Endothelial cell of umbilical vein (primary cell): ENCODE measurements at regions not wholly inside any gene's neighbourhood (a gene's known extent, or its start where the extent isn't known, plus 50 kb on each side); places are given as distances from the start of the nearest gene placed in this dataset.

Experiments
- BruUV-seq: library from RNA; stranded (reverse); fragments of 400-500 nt; replicated peaks from 2 replicates; lab custom pipeline; 2021; lab: Mats Ljungman, UMichigan
- CTCF ChIA-PET: fragments of 300-600, 350-600 bp; sonication (Branson Sonifier 250); formaldehyde crosslinking; loops from one replicate; lab custom pipeline; 2021; ENCODE audit warnings: antibody characterized with exemption, inconsistent platforms; lab: Charles Lee
- POLR2A ChIA-PET: fragments of 300-600, 350-600 bp; sonication (Branson Sonifier 250); formaldehyde crosslinking; loops from one replicate; lab custom pipeline; 2021; ENCODE audit warnings: antibody characterized with exemption, inconsistent platforms; lab: Charles Lee
- DNase-seq: peaks from one replicate; pipeline ENCODE4 v3.0.0-alpha.2; 2011; ENCODE audit warnings: low read depth, low spot score
- FAIRE-seq: peaks from 2 replicates; lab custom pipeline; 2011; peaks lifted over from hg19 to GRCh38; lab: Jason Lieb, UNC
- H2AFZ ChIP-seq: 2 replicates; pipeline ENCODE4 v1.6.0; 2012; ENCODE audit warnings: low read depth, low read length, control low read depth, inconsistent platforms
- H3K27ac ChIP-seq: 2 replicates; pipeline ENCODE4 v1.5.1; 2011; ENCODE audit warnings: low read depth, mild to moderate bottlenecking, control low read depth, low read length, moderate library complexity; ENCODE audit not compliant: insufficient read depth
- H3K27me3 ChIP-seq, 2 experiments: 2 replicates each; pipeline versions ENCODE4 v1.6.0 to v1.6.1; 2011; ENCODE audit warnings: low read length in 2 of 2, mixed read lengths in 1 of 2; ENCODE audit not compliant: control insufficient read depth in 2 of 2, insufficient read depth in 2 of 2
- H3K36me3 ChIP-seq, 2 experiments: 2 replicates in 1 of 2; 3 replicates in 1 of 2; pipeline ENCODE4 v1.5.1; 2011; ENCODE audit warnings: low read length in 2 of 2, mild to moderate bottlenecking in 1 of 2, moderate library complexity in 1 of 2; ENCODE audit not compliant: control insufficient read depth in 2 of 2, insufficient read depth in 2 of 2; ENCODE audit errors: extremely low read depth in 1 of 2
- H3K4me1 ChIP-seq: 3 replicates; pipeline ENCODE4 v1.5.1; 2011; ENCODE audit warnings: mild to moderate bottlenecking, low read length; ENCODE audit not compliant: control insufficient read depth, insufficient read depth; ENCODE audit errors: extremely low read depth
- H3K4me2 ChIP-seq: 2 replicates; pipeline ENCODE4 v1.6.1; 2011; ENCODE audit warnings: low read length, control low read depth, mixed read lengths; ENCODE audit not compliant: insufficient read depth
- H3K4me3 ChIP-seq, 3 experiments: fragments of 200-600 bp in 1 of 3; sonication (generic), shearing (Covaris generic) in 1 of 3; replicated peaks in 1 of 3; 2 replicates each; pipeline ENCODE4 v1.5.1; 2011 to 2016; ENCODE audit warnings: control low read depth in 3 of 3, low read length in 3 of 3, mild to moderate bottlenecking in 2 of 3, inconsistent platforms in 1 of 3, low read depth in 1 of 3, moderate library complexity in 1 of 3; ENCODE audit not compliant: insufficient read depth in 1 of 3
- H3K79me2 ChIP-seq: 2 replicates; pipeline ENCODE4 v1.6.0; 2012; ENCODE audit warnings: low read length, inconsistent platforms; ENCODE audit not compliant: control insufficient read depth, insufficient read depth
- H3K9ac ChIP-seq: replicated peaks from 2 replicates; pipeline ENCODE3; 2011; ENCODE audit warnings: low read length, control low read depth; ENCODE audit not compliant: insufficient read depth; ENCODE audit errors: extremely low read depth
- H3K9me1 ChIP-seq: replicated peaks from 3 replicates; pipeline ENCODE4 v1.6.0; 2011; ENCODE audit warnings: mild to moderate bottlenecking, low read length; ENCODE audit not compliant: control insufficient read depth, insufficient read depth; ENCODE audit errors: extremely low read depth
- H3K9me3 ChIP-seq: replicated peaks from 2 replicates; pipeline ENCODE4 v1.5.1; 2012; ENCODE audit warnings: low read length, inconsistent platforms; ENCODE audit not compliant: control insufficient read depth, insufficient read depth
- H4K20me1 ChIP-seq: replicated peaks from 2 replicates; pipeline ENCODE3; 2011; ENCODE audit warnings: mild to moderate bottlenecking, low read length; ENCODE audit not compliant: control insufficient read depth, insufficient read depth; ENCODE audit errors: extremely low read depth
- CTCF ChIP-seq, 2 donors: IDR thresholded peaks; 1 replicate in 1 of 2; 2 replicates in 1 of 2; pipeline ENCODE4 v1.5.1; 2011; ENCODE audit warnings: low read length in 2 of 2, mild to moderate bottlenecking in 2 of 2, moderate library complexity in 2 of 2, control low read depth in 1 of 2, inconsistent platforms in 1 of 2, low read depth in 1 of 2; ENCODE audit not compliant: insufficient read depth in 1 of 2; ENCODE audit errors: extremely low read depth in 1 of 2
- EZH2 ChIP-seq: IDR thresholded peaks from 2 replicates; pipeline ENCODE4 v1.6.1; 2012; ENCODE audit warnings: borderline replicate concordance, low read depth, mild to moderate bottlenecking, moderate library complexity, low read length, inconsistent platforms; ENCODE audit not compliant: severe bottlenecking
- FOS ChIP-seq: IDR thresholded peaks from 2 replicates; pipeline ENCODE4 v1.6.1; 2011; ENCODE audit warnings: mild to moderate bottlenecking, low read length, moderate library complexity, borderline replicate concordance; ENCODE audit not compliant: insufficient read depth
- GATA2 ChIP-seq: IDR thresholded peaks from 2 replicates; pipeline ENCODE4 v1.7.0; 2011; ENCODE audit warnings: low read depth, mild to moderate bottlenecking, moderate library complexity, mixed read lengths, low read length; ENCODE audit not compliant: insufficient read length, insufficient read depth
- JUN ChIP-seq: IDR thresholded peaks from 2 replicates; pipeline ENCODE4 v1.6.1; 2011; ENCODE audit warnings: borderline replicate concordance, low read depth; ENCODE audit not compliant: insufficient read length, insufficient read depth
- MAX ChIP-seq: IDR thresholded peaks from 2 replicates; pipeline ENCODE4 v1.6.1; 2011; ENCODE audit not compliant: insufficient read depth, insufficient read length
- MYC ChIP-seq: IDR thresholded peaks from one replicate; pipeline ENCODE4 v1.6.1; 2011; ENCODE audit warnings: mild to moderate bottlenecking, low read depth, low read length
- POLR2A ChIP-seq: IDR thresholded peaks from 2 replicates; pipeline ENCODE4 v1.6.1; 2012; ENCODE audit warnings: low read depth, mild to moderate bottlenecking, control low read depth, low read length
- POLR2AphosphoS5 ChIP-seq: IDR thresholded peaks from 2 replicates; pipeline ENCODE4 v1.6.1; 2012; ENCODE audit warnings: low read depth, mild to moderate bottlenecking, control low read depth, low read length, moderate library complexity; ENCODE audit not compliant: insufficient read depth
- dilution Hi-C: fragments of 300-500 bp; cut with MboI; formaldehyde crosslinking; loops from one replicate; pipeline ENCODE4 v1.15.0; 2019; ENCODE audit warnings: low sequenced_read_pairs; ENCODE audit not compliant: extremely low pct_ligation_motif_present
- intact Hi-C: fragments of 100-400 bp; cut with micrococcal nuclease; formaldehyde crosslinking; loops from one replicate; pipeline ENCODE4 v1.10.0; 2022

- Histone ChIP-seq H3K36me3 (no peaks in the 10 kb centered on the region), H3K4me1 (no peaks in the 10 kb centered on the region), H3K9me1 (no peaks in the 10 kb centered on the region), H3K27ac (no peak overlapping the region), H3K4me2 (no peak overlapping the region), H3K4me3 (no peak overlapping the region), H3K79me2 (no peaks in the 10 kb centered on the region), H3K9me3 (no peaks in the 10 kb centered on the region), H2AFZ (no peak overlapping the region), H3K9ac (no peak overlapping the region), H3K27me3 (peaks cover 0 to 8% of the 10 kb centered on the region in 2 experiments), H4K20me1 (no peaks in the 10 kb centered on the region)
- ChIA-PET POLR2A (no interaction called here), CTCF (interaction anchor here (1.1 kb wide), 1 partner anchor 17 kb away, joined by 3 read pairs; no protein-coding TSS in a partner anchor)
- dilution Hi-C loops: no loop called here
- DNase-seq: no peak
- TF ChIP-seq GATA2 (no peak), MYC (no peak), CTCF (IDR thresholded peaks at IDR 0.05; ENCODE audit: extremely low read depth in 1 of 2, insufficient read depth in 1 of 2, low read depth in 1 of 2, low read length in 2 of 2) (no peak), POLR2AphosphoS5 (no peak), MAX (no peak), POLR2A (no peak), JUN (no peak), EZH2 (no peak), FOS (no peak)
- BruUV-seq: no TSS peak
- intact Hi-C loops: no loop called here
- FAIRE-seq: no peak
Observed at GRCh38 chr13:44271473-44271872, 102.2 kb upstream of the SERP2 start.
